ENCODE measurements at regions not wholly inside any gene's neighbourhood (a gene's known extent, or its start where the extent isn't known, plus 50 kb on each side); places are given as distances from the start of the nearest gene placed in this dataset.

GRCh38 chr18:47632970-47633635 lies 297.4 kb downstream of the SMAD2 start:
- H4K20me1 ChIP-seq (ENCODE audit: low read depth, low read length) = no peaks in the 10 kb centered on the region
- H3K27ac ChIP-seq (ENCODE audit: low read depth, low read length) = no peak overlapping the region
- H3K27me3 ChIP-seq (ENCODE audit: low read length) = no peaks in the 10 kb centered on the region
- H3K9me2 ChIP-seq (replicated peaks; ENCODE audit: insufficient read depth, low read length) = no peaks in the 10 kb centered on the region
- no peak overlapping the region for H2AFZ ChIP-seq (ENCODE audit: low read depth, low read length, severe bottlenecking)
- no peak overlapping the region for H3K9ac ChIP-seq (ENCODE audit: low read length)
- no peak for TF ChIP-seq EZH2phosphoT487 (conservative IDR thresholded peaks at IDR 0.05; ENCODE audit: low read length)
- TF ChIP-seq, protein P1, sequence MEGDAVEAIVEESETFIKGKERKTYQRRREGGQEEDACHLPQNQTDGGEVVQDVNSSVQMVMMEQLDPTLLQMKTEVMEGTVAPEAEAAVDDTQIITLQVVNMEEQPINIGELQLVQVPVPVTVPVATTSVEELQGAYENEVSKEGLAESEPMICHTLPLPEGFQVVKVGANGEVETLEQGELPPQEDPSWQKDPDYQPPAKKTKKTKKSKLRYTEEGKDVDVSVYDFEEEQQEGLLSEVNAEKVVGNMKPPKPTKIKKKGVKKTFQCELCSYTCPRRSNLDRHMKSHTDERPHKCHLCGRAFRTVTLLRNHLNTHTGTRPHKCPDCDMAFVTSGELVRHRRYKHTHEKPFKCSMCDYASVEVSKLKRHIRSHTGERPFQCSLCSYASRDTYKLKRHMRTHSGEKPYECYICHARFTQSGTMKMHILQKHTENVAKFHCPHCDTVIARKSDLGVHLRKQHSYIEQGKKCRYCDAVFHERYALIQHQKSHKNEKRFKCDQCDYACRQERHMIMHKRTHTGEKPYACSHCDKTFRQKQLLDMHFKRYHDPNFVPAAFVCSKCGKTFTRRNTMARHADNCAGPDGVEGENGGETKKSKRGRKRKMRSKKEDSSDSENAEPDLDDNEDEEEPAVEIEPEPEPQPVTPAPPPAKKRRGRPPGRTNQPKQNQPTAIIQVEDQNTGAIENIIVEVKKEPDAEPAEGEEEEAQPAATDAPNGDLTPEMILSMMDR (IDR thresholded peaks at IDR 0.05; ENCODE audit: insufficient read depth, low read length, poor library complexity, severe bottlenecking) = no peak
- no peaks in the 10 kb centered on the region for H3K79me2 ChIP-seq (ENCODE audit: insufficient read depth, low read length)
- H3K36me3 ChIP-seq (ENCODE audit: low read length) = no peaks in the 10 kb centered on the region
- H3K9me3 ChIP-seq (ENCODE audit: insufficient read depth, low read length) = no peaks in the 10 kb centered on the region
- no peaks in the 10 kb centered on the region for H3F3A ChIP-seq (ENCODE audit: insufficient read depth)
- H3K4me3 ChIP-seq (ENCODE audit: insufficient read depth, low read length, poor library complexity, severe bottlenecking) = no peak overlapping the region
- no peak overlapping the region for H3K4me2 ChIP-seq (ENCODE audit: low read depth, low read length, poor library complexity, severe bottlenecking)

DNA sequence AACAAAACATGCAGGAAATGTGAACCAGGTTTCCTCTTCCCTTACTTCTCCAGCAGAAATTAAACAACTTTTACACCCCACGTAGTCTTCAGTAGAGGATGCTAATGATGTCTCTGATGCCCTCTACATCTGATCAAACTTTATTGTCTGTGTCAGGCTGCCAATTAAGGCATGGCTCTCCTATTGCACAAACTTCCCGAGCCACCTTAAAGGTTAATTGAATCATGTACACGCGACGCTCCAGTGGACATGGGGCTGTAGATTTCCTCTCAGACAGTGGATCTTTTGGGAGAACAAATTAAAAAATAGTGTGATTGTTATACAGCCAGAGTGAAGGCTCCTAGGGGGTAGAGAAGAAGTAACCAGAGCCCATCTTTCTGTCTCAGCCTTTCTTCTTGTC lies 301.6 kb downstream of the SMAD2 start:
- Histone ChIP-seq H3K4me3 (ENCODE audit: insufficient read depth, low read length, poor library complexity, severe bottlenecking) (no peak overlapping the region), H3K9ac (ENCODE audit: low read length) (no peak overlapping the region), H3K27ac (ENCODE audit: low read depth, low read length) (no peak overlapping the region), H3K79me2 (ENCODE audit: insufficient read depth, low read length) (no peaks in the 10 kb centered on the region), H2AFZ (ENCODE audit: low read depth, low read length, severe bottlenecking) (no peak overlapping the region), H3K4me2 (ENCODE audit: low read depth, low read length, poor library complexity, severe bottlenecking) (no peak overlapping the region), H3K27me3 (ENCODE audit: low read length) (no peaks in the 10 kb centered on the region), H4K20me1 (ENCODE audit: low read depth, low read length) (no peaks in the 10 kb centered on the region), H3K36me3 (ENCODE audit: low read length) (no peaks in the 10 kb centered on the region), H3F3A (ENCODE audit: insufficient read depth) (no peaks in the 10 kb centered on the region), H3K9me3 (ENCODE audit: insufficient read depth, low read length) (no peaks in the 10 kb centered on the region), H3K9me2 (replicated peaks; ENCODE audit: insufficient read depth, low read length) (no peaks in the 10 kb centered on the region)
- no peak for TF ChIP-seq EZH2phosphoT487 (conservative IDR thresholded peaks at IDR 0.05; ENCODE audit: low read length)
- TF ChIP-seq, protein P1 (IDR thresholded peaks at IDR 0.05; ENCODE audit: insufficient read depth, low read length, poor library complexity, severe bottlenecking) = no peak

GRCh38 chr18:47628240-47628781 lies 302.1 kb downstream of the SMAD2 start:
- H3F3A ChIP-seq (ENCODE audit: insufficient read depth) = no peaks in the 10 kb centered on the region
- H3K4me3 ChIP-seq (ENCODE audit: insufficient read depth, low read length, poor library complexity, severe bottlenecking) = no peak overlapping the region
- H3K27ac ChIP-seq (ENCODE audit: low read depth, low read length) = no peak overlapping the region
- H3K9me2 ChIP-seq (replicated peaks; ENCODE audit: insufficient read depth, low read length) = no peaks in the 10 kb centered on the region
- no peaks in the 10 kb centered on the region for H4K20me1 ChIP-seq (ENCODE audit: low read depth, low read length)
- H3K36me3 ChIP-seq (ENCODE audit: low read length) = no peaks in the 10 kb centered on the region
- no peak for TF ChIP-seq EZH2phosphoT487 (conservative IDR thresholded peaks at IDR 0.05; ENCODE audit: low read length)
- TF ChIP-seq, protein P1 (IDR thresholded peaks at IDR 0.05; ENCODE audit: insufficient read depth, low read length, poor library complexity, severe bottlenecking) = no peak
- H3K79me2 ChIP-seq (ENCODE audit: insufficient read depth, low read length) = no peaks in the 10 kb centered on the region
- no peak overlapping the region for H2AFZ ChIP-seq (ENCODE audit: low read depth, low read length, severe bottlenecking)
- no peaks in the 10 kb centered on the region for H3K9me3 ChIP-seq (ENCODE audit: insufficient read depth, low read length)
- H3K4me2 ChIP-seq (ENCODE audit: low read depth, low read length, poor library complexity, severe bottlenecking) = no peak overlapping the region
- no peak overlapping the region for H3K9ac ChIP-seq (ENCODE audit: low read length)
- H3K27me3 ChIP-seq (ENCODE audit: low read length) = no peaks in the 10 kb centered on the region
